ENCODE measurements at regions not wholly inside any gene's neighbourhood (a gene's known extent, or its start where the extent isn't known, plus 50 kb on each side); places are given as distances from the start of the nearest gene placed in this dataset.
A peak's percentile ranks its signal among the peaks of the same experiment; 100 is the strongest.

GRCh38 chr2:216298719-216299495, 73.4 kb downstream of the MARCHF4 start:
- TF ChIP-seq POLR2A (IDR thresholded peaks at IDR 0.05; ENCODE audit: low read depth, low read length), result no peak
- DNase-seq (ENCODE audit: insufficient read length, low spot score) (peak; percentile 56), FAIRE-seq (peak; percentile 36)

- TF ChIP-seq POLR2A (IDR thresholded peaks at IDR 0.05; ENCODE audit: low read depth, low read length), result no peak
- FAIRE-seq, result no peak
Observed at GRCh38 chr2:216296856-216297255, 75.4 kb downstream of the MARCHF4 start.

DNA sequence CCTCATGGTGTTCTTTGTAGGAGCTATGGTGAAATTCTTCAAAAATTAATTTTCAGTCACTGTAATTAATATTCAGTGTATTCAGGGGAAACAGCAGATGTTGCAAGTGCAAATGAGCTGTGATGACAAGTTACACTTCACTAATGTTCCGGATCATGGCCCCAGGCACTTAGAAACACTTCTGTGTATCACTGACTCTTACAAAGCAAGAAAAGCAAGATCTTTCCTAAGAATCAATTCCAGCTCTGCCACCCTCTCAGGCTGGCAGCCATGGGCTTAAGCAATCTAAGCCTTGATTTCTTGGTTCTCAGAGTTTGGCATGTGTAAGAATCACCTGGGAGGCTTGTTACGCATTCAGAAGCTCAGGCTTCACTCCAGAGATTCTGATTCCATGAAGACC, 78.0 kb downstream of the MARCHF4 start:
- FAIRE-seq, result no peak
- DNase-seq (ENCODE audit: insufficient read length, low spot score), result no peak
- no peak for TF ChIP-seq POLR2A (IDR thresholded peaks at IDR 0.05; ENCODE audit: low read depth, low read length)

More at GRCh38 chr2:216296856-216297255, 75.4 kb downstream of the MARCHF4 start:
- DNase-seq (ENCODE audit: insufficient read length, low spot score), result no peak

DNA sequence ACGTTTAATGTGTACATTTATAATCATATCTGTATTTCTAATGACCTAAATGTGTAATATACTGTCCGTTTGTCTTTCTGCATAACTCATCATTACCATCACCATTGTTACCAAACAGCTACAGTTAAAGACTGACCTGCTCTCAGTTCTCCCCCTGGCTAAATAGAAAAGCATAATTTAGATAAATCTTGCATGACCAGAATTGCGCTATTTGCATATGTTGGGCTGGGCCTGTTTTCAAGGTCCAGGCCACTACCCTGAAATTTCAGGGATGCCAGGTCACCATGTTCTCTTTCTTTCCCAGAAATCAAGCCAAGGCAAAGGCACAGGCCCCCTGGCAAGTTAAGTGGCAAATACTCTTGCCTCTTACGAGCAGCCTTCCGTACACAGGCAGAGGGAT, 78.4 kb downstream of the MARCHF4 start:
- no peak for TF ChIP-seq POLR2A (IDR thresholded peaks at IDR 0.05; ENCODE audit: low read depth, low read length)
- FAIRE-seq (no peak), DNase-seq (ENCODE audit: insufficient read length, low spot score) (no peak)

DNA sequence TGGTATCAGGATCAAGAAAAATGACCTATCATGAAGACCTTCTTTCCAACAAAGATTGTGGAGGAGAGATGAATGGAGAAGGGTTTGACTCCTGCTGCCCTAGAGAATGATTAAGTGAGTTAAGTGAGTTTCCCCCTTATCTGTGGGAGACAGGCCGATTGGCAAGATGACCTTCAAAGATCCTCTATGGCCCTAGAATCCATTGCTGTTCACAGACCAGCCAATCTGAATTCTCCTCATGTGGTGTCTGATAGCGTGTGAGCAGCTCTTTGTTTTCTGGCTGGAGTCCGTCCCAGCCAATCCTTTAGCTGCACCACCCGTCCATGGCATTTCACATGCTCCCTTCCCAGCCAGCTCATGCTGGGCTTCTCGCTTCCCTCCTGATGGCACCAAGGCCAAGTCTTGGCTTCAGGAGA, 79.4 kb downstream of the MARCHF4 start:
- DNase-seq (ENCODE audit: insufficient read length, low spot score), result no peak
- TF ChIP-seq POLR2A (IDR thresholded peaks at IDR 0.05; ENCODE audit: low read depth, low read length), result no peak
- FAIRE-seq, result no peak

GRCh38 chr2:216292475-216292874, 79.8 kb downstream of the MARCHF4 start:
- FAIRE-seq (no peak), DNase-seq (ENCODE audit: insufficient read length, low spot score) (no peak)
- no peak for TF ChIP-seq POLR2A (IDR thresholded peaks at IDR 0.05; ENCODE audit: low read depth, low read length)

- DNase-seq (ENCODE audit: insufficient read length, low spot score), result no peak
- TF ChIP-seq POLR2A (IDR thresholded peaks at IDR 0.05; ENCODE audit: low read depth, low read length), result no peak
- no peak for FAIRE-seq
Observed at GRCh38 chr2:216289470-216289869, 82.8 kb downstream of the MARCHF4 start.

GRCh38 chr2:216287251-216287650, 85.0 kb downstream of the MARCHF4 start:
- no peak for TF ChIP-seq POLR2A (IDR thresholded peaks at IDR 0.05; ENCODE audit: low read depth, low read length)
- DNase-seq (ENCODE audit: insufficient read length, low spot score), result no peak
- FAIRE-seq, result no peak

- no peak for FAIRE-seq
- DNase-seq (ENCODE audit: insufficient read length, low spot score), result no peak
- TF ChIP-seq POLR2A (IDR thresholded peaks at IDR 0.05; ENCODE audit: low read depth, low read length), result no peak
Observed at GRCh38 chr2:216286616-216287231, 85.6 kb downstream of the MARCHF4 start.

DNA sequence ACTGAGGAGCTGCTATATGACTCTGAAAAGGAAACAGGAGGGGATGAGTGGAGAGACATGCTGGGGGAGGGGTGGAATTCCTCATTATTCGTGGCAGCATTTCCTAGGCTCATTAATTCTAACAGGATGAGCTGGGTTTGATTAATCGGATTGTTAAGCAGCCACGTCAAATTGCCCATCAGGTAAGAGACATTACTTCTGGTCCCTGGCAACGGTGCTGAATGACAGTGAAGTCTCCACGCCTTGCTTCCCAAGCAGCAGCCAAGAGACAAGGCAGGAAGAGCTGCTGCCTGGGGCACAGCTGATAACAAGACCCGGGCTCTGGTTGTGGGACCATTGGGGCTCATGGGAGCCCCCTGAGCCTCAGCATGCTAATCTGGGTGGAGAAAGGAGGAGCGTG, 86.6 kb downstream of the MARCHF4 start:
- no peak for FAIRE-seq
- no peak for DNase-seq (ENCODE audit: insufficient read length, low spot score)
- no peak for TF ChIP-seq POLR2A (IDR thresholded peaks at IDR 0.05; ENCODE audit: low read depth, low read length)

DNA sequence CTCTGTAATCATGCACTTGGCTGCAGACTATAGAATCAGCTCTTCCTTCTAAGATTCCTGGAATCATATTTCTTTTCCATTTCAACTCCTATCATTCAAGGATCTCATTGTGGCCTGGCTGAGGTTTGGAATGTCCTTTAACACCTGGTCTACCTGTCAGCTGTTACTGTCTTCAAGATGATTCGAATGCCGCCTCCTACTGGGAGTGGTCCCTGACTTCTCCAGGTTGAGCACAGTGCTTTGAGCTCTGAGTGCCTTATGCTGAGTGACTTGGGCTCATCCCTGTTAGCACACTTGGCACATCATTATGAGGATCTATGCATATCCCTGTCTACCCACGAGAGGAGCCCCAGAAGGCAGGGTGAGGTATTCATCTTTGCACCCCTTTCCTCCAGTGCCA, 87.6 kb downstream of the MARCHF4 start:
- DNase-seq (ENCODE audit: insufficient read length, low spot score) (no peak), FAIRE-seq (no peak)
- no peak for TF ChIP-seq POLR2A (IDR thresholded peaks at IDR 0.05; ENCODE audit: low read depth, low read length)

GRCh38 chr2:216283038-216283900, 89.0 kb downstream of the MARCHF4 start:
- FAIRE-seq (no peak), DNase-seq (ENCODE audit: insufficient read length, low spot score) (peak; percentile 19)
- no peak for TF ChIP-seq POLR2A (IDR thresholded peaks at IDR 0.05; ENCODE audit: low read depth, low read length)

- no peak for TF ChIP-seq POLR2A (IDR thresholded peaks at IDR 0.05; ENCODE audit: low read depth, low read length)
- FAIRE-seq, result no peak
- DNase-seq (ENCODE audit: insufficient read length, low spot score), result no peak
Observed at GRCh38 chr2:216281876-216282275, 90.4 kb downstream of the MARCHF4 start.

- FAIRE-seq (no peak), DNase-seq (ENCODE audit: insufficient read length, low spot score) (no peak)
- no peak for TF ChIP-seq POLR2A (IDR thresholded peaks at IDR 0.05; ENCODE audit: low read depth, low read length)
Observed at GRCh38 chr2:216281316-216281715, 91.0 kb downstream of the MARCHF4 start.

Measured in H54 (cell line).